ENCODE measurements at regions not wholly inside any gene's neighbourhood (a gene's known extent, or its start where the extent isn't known, plus 50 kb on each side); places are given as distances from the start of the nearest gene placed in this dataset.

GRCh38 chr13:90787007-90787406, 560.5 kb upstream of the MIR17HG start:
- Histone ChIP-seq H3K4me2 (ENCODE audit: low read length) (no peak overlapping the region), H3K79me2 (ENCODE audit: control insufficient read depth, low read length) (no peaks in the 10 kb centered on the region), H3F3A (ENCODE audit: control insufficient read depth, insufficient read depth) (no peaks in the 10 kb centered on the region), H3K4me3 (ENCODE audit: low read length) (no peak overlapping the region), H3K27ac (ENCODE audit: low read depth, low read length) (no peak overlapping the region), H3K9me3 (ENCODE audit: control insufficient read depth, insufficient read depth, low read length) (no peaks in the 10 kb centered on the region), H3K4me1 (ENCODE audit: control insufficient read depth, low read length) (no peaks in the 10 kb centered on the region), H3K9me2 (replicated peaks; ENCODE audit: control insufficient read depth, low read length) (no peaks in the 10 kb centered on the region), H4K20me1 (ENCODE audit: control insufficient read depth, insufficient read depth, low read depth, low read length) (no peaks in the 10 kb centered on the region), H3K27me3 (ENCODE audit: control insufficient read depth, low read length) (no peaks in the 10 kb centered on the region), H3K36me3 (ENCODE audit: control insufficient read depth, low read length) (no peaks in the 10 kb centered on the region)
- TF ChIP-seq EZH2phosphoT487 (IDR thresholded peaks at IDR 0.05; ENCODE audit: borderline replicate concordance, low read length) = no peak
- no peak for TF ChIP-seq CTCF (IDR thresholded peaks at IDR 0.05; ENCODE audit: low read depth, low read length, poor library complexity, severe bottlenecking)

GRCh38 chr13:90792335-90792734, 555.2 kb upstream of the MIR17HG start:
- Histone ChIP-seq H3K9me2 (replicated peaks; ENCODE audit: control insufficient read depth, low read length) (no peaks in the 10 kb centered on the region), H3K4me1 (ENCODE audit: control insufficient read depth, low read length) (no peaks in the 10 kb centered on the region), H3K4me2 (ENCODE audit: low read length) (no peak overlapping the region)

GRCh38 chr13:90793261-90793820, 554.1 kb upstream of the MIR17HG start:
- no peak overlapping the region for H3K27ac ChIP-seq (ENCODE audit: low read depth, low read length)
- no peaks in the 10 kb centered on the region for H3K4me1 ChIP-seq (ENCODE audit: control insufficient read depth, low read length)
- no peaks in the 10 kb centered on the region for H3K79me2 ChIP-seq (ENCODE audit: control insufficient read depth, low read length)
- H3K4me2 ChIP-seq (ENCODE audit: low read length) = no peak overlapping the region
- no peaks in the 10 kb centered on the region for H3K9me2 ChIP-seq (replicated peaks; ENCODE audit: control insufficient read depth, low read length)
- no peaks in the 10 kb centered on the region for H3F3A ChIP-seq (ENCODE audit: control insufficient read depth, insufficient read depth)
- no peaks in the 10 kb centered on the region for H3K27me3 ChIP-seq (ENCODE audit: control insufficient read depth, low read length)
- H4K20me1 ChIP-seq (ENCODE audit: control insufficient read depth, insufficient read depth, low read depth, low read length) = no peaks in the 10 kb centered on the region
- TF ChIP-seq EZH2phosphoT487 (IDR thresholded peaks at IDR 0.05; ENCODE audit: borderline replicate concordance, low read length) = no peak
- no peak for TF ChIP-seq CTCF (IDR thresholded peaks at IDR 0.05; ENCODE audit: low read depth, low read length, poor library complexity, severe bottlenecking)
- H3K36me3 ChIP-seq (ENCODE audit: control insufficient read depth, low read length) = no peaks in the 10 kb centered on the region
- H3K9me3 ChIP-seq (ENCODE audit: control insufficient read depth, insufficient read depth, low read length) = no peaks in the 10 kb centered on the region
- H3K4me3 ChIP-seq (ENCODE audit: low read length) = no peak overlapping the region

More at GRCh38 chr13:90792335-90792734, 555.2 kb upstream of the MIR17HG start:
- TF ChIP-seq EZH2phosphoT487 (IDR thresholded peaks at IDR 0.05; ENCODE audit: borderline replicate concordance, low read length) (no peak), CTCF (IDR thresholded peaks at IDR 0.05; ENCODE audit: low read depth, low read length, poor library complexity, severe bottlenecking) (no peak)
- no peak overlapping the region for H3K4me3 ChIP-seq (ENCODE audit: low read length)
- no peaks in the 10 kb centered on the region for H4K20me1 ChIP-seq (ENCODE audit: control insufficient read depth, insufficient read depth, low read depth, low read length)
- no peaks in the 10 kb centered on the region for H3K36me3 ChIP-seq (ENCODE audit: control insufficient read depth, low read length)
- H3K79me2 ChIP-seq (ENCODE audit: control insufficient read depth, low read length) = no peaks in the 10 kb centered on the region
- H3F3A ChIP-seq (ENCODE audit: control insufficient read depth, insufficient read depth) = no peaks in the 10 kb centered on the region
- no peak overlapping the region for H3K27ac ChIP-seq (ENCODE audit: low read depth, low read length)
- no peaks in the 10 kb centered on the region for H3K27me3 ChIP-seq (ENCODE audit: control insufficient read depth, low read length)
- H3K9me3 ChIP-seq (ENCODE audit: control insufficient read depth, insufficient read depth, low read length) = no peaks in the 10 kb centered on the region
